PFSK-1 (cell line): ENCODE measurements at regions not wholly inside any gene's neighbourhood (a gene's known extent, or its start where the extent isn't known, plus 50 kb on each side); places are given as distances from the start of the nearest gene placed in this dataset.

Experiments
- FOXP2 ChIP-seq: optimal IDR thresholded peaks from 2 replicates; pipeline ENCODE3; 2011; ENCODE audit warnings: borderline replicate concordance, control low read depth, inconsistent platforms; ENCODE audit not compliant: insufficient read depth; ENCODE audit errors: extremely low read length, extremely low read depth
- POLR2AphosphoS5 ChIP-seq: IDR thresholded peaks from 2 replicates; pipeline ENCODE4 v1.6.1; 2012; ENCODE audit warnings: low read depth, mild to moderate bottlenecking, control low read depth, low read length, moderate library complexity
- SIN3A ChIP-seq: IDR thresholded peaks from 2 replicates; pipeline ENCODE4 v1.6.1; 2012; ENCODE audit warnings: mild to moderate bottlenecking, low read length, moderate library complexity, borderline replicate concordance; ENCODE audit not compliant: insufficient read depth
- TAF1 ChIP-seq: IDR thresholded peaks from 2 replicates; pipeline ENCODE4 v1.6.1; 2012; ENCODE audit warnings: low read length, control low read depth, borderline replicate concordance; ENCODE audit not compliant: insufficient read depth
- TF ChIP-seq, protein P1 (sequence below), 2 experiments: IDR thresholded peaks; 2 replicates each; pipeline versions ENCODE4 v1.6.1 to v1.8.0; 2011 to 2012; ENCODE audit warnings: low read depth in 2 of 2, low read length in 2 of 2, control low read depth in 1 of 2, inconsistent platforms in 1 of 2, mild to moderate bottlenecking in 1 of 2, moderate library complexity in 1 of 2; ENCODE audit not compliant: insufficient read depth in 1 of 2

DNA sequence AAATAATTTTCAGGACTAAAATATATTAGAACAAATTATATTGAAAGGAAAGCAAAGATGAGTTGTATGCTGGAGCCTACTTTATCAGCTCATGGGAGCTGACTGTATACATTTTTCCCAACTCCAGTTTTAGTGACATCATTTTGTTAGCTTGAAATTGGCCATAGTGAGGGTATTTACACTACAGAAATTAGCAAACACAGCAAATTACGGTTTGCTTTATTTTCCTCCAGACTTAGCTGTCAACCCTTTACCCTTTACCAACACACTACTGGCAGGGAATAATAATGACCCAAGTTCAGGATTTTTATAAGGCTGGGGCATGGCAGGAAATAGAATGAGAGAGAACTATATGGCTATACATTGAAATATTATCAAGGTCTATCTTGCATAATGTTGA is 120.3 kb upstream of the PRSS1 start:
- TF ChIP-seq POLR2AphosphoS5 = no peak
- no peak for TF ChIP-seq TAF1
- TF ChIP-seq, protein P1, sequence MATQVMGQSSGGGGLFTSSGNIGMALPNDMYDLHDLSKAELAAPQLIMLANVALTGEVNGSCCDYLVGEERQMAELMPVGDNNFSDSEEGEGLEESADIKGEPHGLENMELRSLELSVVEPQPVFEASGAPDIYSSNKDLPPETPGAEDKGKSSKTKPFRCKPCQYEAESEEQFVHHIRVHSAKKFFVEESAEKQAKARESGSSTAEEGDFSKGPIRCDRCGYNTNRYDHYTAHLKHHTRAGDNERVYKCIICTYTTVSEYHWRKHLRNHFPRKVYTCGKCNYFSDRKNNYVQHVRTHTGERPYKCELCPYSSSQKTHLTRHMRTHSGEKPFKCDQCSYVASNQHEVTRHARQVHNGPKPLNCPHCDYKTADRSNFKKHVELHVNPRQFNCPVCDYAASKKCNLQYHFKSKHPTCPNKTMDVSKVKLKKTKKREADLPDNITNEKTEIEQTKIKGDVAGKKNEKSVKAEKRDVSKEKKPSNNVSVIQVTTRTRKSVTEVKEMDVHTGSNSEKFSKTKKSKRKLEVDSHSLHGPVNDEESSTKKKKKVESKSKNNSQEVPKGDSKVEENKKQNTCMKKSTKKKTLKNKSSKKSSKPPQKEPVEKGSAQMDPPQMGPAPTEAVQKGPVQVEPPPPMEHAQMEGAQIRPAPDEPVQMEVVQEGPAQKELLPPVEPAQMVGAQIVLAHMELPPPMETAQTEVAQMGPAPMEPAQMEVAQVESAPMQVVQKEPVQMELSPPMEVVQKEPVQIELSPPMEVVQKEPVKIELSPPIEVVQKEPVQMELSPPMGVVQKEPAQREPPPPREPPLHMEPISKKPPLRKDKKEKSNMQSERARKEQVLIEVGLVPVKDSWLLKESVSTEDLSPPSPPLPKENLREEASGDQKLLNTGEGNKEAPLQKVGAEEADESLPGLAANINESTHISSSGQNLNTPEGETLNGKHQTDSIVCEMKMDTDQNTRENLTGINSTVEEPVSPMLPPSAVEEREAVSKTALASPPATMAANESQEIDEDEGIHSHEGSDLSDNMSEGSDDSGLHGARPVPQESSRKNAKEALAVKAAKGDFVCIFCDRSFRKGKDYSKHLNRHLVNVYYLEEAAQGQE (IDR thresholded peaks at IDR 0.05; ENCODE audit: insufficient read depth in 1 of 2, low read depth in 2 of 2, low read length in 2 of 2) = no peak
- TF ChIP-seq SIN3A = no peak
- no peak for TF ChIP-seq FOXP2
